IMR-90 (cell line): ENCODE measurements at regions not wholly inside any gene's neighbourhood (a gene's known extent, or its start where the extent isn't known, plus 50 kb on each side); places are given as distances from the start of the nearest gene placed in this dataset.

Experiments used
- ATAC-seq: fragments of 200-7000 bp; cut with Tn5 transposase; 2 replicates; pipeline ENCODE4 v1.9.1; 2020; ENCODE audit warnings: low read depth, mild to moderate bottlenecking, moderate library complexity
- BruUV-seq: library from RNA; stranded (reverse); fragments of 400-500 nt; replicated peaks from 2 replicates; lab custom pipeline; 2021; lab: Mats Ljungman, UMichigan
- CTCF ChIA-PET: fragments of 300-600 bp; formaldehyde crosslinking; extraction: SDS; loops from one replicate; lab custom pipeline; 2021; ENCODE audit warnings: antibody characterized with exemption; lab: Yijun Ruan, JAX
- POLR2A ChIA-PET: fragments of 300-600 bp; sonication (Branson Sonifier 250); formaldehyde crosslinking; loops from one replicate; lab custom pipeline; 2022; ENCODE audit warnings: antibody characterized with exemption; ENCODE audit not compliant: unreplicated experiment; lab: Charles Lee
- DNase-seq: peaks from one replicate; pipeline ENCODE4 v3.0.0; 2013
- H2AFZ ChIP-seq: replicated peaks from 2 replicates; pipeline ENCODE3; 2013; ENCODE audit warnings: low read length, mild to moderate bottlenecking; ENCODE audit not compliant: poor library complexity
- H2AK5ac ChIP-seq: 2 replicates; pipeline ENCODE4 v1.6.1; 2013; ENCODE audit warnings: low read depth, low read length, inconsistent platforms
- H2AK9ac ChIP-seq: replicated peaks from 2 replicates; pipeline ENCODE3; 2013; ENCODE audit warnings: mild to moderate bottlenecking, low read depth, low read length, moderate library complexity; ENCODE audit not compliant: poor library complexity
- H2BK120ac ChIP-seq: 2 replicates; pipeline ENCODE4 v1.6.1; 2013; ENCODE audit warnings: low read depth, low read length, inconsistent platforms
- H2BK15ac ChIP-seq: 3 replicates; pipeline ENCODE4 v1.6.1; 2013; ENCODE audit warnings: low read depth, low read length, inconsistent platforms
- H2BK20ac ChIP-seq: 2 replicates; pipeline ENCODE4 v1.6.1; 2013; ENCODE audit warnings: low read depth, mild to moderate bottlenecking, inconsistent platforms, low read length, moderate library complexity
- H2BK5ac ChIP-seq: 2 replicates; pipeline ENCODE4 v1.6.1; 2013; ENCODE audit warnings: mild to moderate bottlenecking, low read depth, low read length, inconsistent platforms; ENCODE audit not compliant: poor library complexity, severe bottlenecking
- H3K14ac ChIP-seq: replicated peaks from 2 replicates; pipeline ENCODE4 v1.6.1; 2013; ENCODE audit warnings: low read depth, low read length, inconsistent platforms
- H3K18ac ChIP-seq: 2 replicates; pipeline ENCODE4 v1.6.1; 2013; ENCODE audit warnings: low read depth, low read length, control low read depth
- H3K23ac ChIP-seq: 2 replicates; pipeline ENCODE4 v1.6.1; 2013; ENCODE audit warnings: low read depth, low read length, inconsistent platforms
- H3K27ac ChIP-seq: 2 replicates; pipeline ENCODE4 v1.5.1; 2013; ENCODE audit warnings: mild to moderate bottlenecking, control low read depth, low read length; ENCODE audit not compliant: insufficient read depth
- H3K27me3 ChIP-seq: 2 replicates; pipeline ENCODE4 v1.6.1; 2013; ENCODE audit warnings: low read length; ENCODE audit not compliant: control insufficient read depth, insufficient read depth
- H3K36me3 ChIP-seq: 2 replicates; pipeline ENCODE4 v1.6.1; 2013; ENCODE audit warnings: low read length, mixed read lengths; ENCODE audit not compliant: control insufficient read depth, insufficient read depth
- H3K4ac ChIP-seq: 2 replicates; pipeline ENCODE4 v1.6.1; 2013; ENCODE audit warnings: low read depth, low read length, inconsistent platforms
- H3K4me1 ChIP-seq: 2 replicates; pipeline ENCODE4 v1.6.1; 2013; ENCODE audit warnings: low read length, mixed read lengths; ENCODE audit not compliant: control insufficient read depth, insufficient read depth
- H3K4me2 ChIP-seq: 2 replicates; pipeline ENCODE4 v1.6.1; 2013; ENCODE audit warnings: low read depth, mild to moderate bottlenecking, control low read depth, low read length, moderate library complexity
- H3K4me3 ChIP-seq: 2 replicates; pipeline ENCODE4 v1.5.1; 2013; ENCODE audit warnings: low read depth, mild to moderate bottlenecking, control low read depth, low read length, moderate library complexity; ENCODE audit not compliant: insufficient read depth
- H3K56ac ChIP-seq: 2 replicates; pipeline ENCODE4 v1.6.1; 2013; ENCODE audit warnings: low read length, inconsistent platforms; ENCODE audit not compliant: insufficient read depth; ENCODE audit errors: extremely low read depth
- H3K79me1 ChIP-seq, 2 experiments: 2 replicates each; pipeline ENCODE4 v1.6.1; 2013; ENCODE audit warnings: low read length in 2 of 2, inconsistent platforms in 1 of 2, low read depth in 1 of 2
- H3K9ac ChIP-seq: 2 replicates; pipeline ENCODE4 v1.6.1; 2013; ENCODE audit warnings: low read depth, low read length, control low read depth
- H3K9me1 ChIP-seq: 2 replicates; pipeline ENCODE4 v1.6.1; 2013; ENCODE audit warnings: low read length, inconsistent platforms; ENCODE audit not compliant: insufficient read depth
- H3K9me3 ChIP-seq: 2 replicates; pipeline ENCODE4 v1.6.1; 2013; ENCODE audit warnings: low read length; ENCODE audit not compliant: control insufficient read depth, insufficient read depth
- H4K20me1 ChIP-seq: 2 replicates; pipeline ENCODE4 v1.6.1; 2013; ENCODE audit warnings: low read length, inconsistent platforms; ENCODE audit not compliant: insufficient read depth
- H4K5ac ChIP-seq: 2 replicates; pipeline ENCODE4 v1.6.1; 2013; ENCODE audit warnings: mild to moderate bottlenecking, low read depth, low read length, control low read depth
- H4K8ac ChIP-seq, 2 experiments: 2 replicates each; pipeline ENCODE4 v1.6.1; 2013; ENCODE audit warnings: low read depth in 2 of 2, low read length in 2 of 2, control low read depth in 1 of 2, inconsistent platforms in 1 of 2
- H4K91ac ChIP-seq: 2 replicates; pipeline ENCODE4 v1.6.1; 2013; ENCODE audit warnings: low read depth, low read length, inconsistent platforms; ENCODE audit not compliant: insufficient read depth
- POLR2A ChIP-seq: IDR thresholded peaks from 2 replicates; pipeline ENCODE4 v1.6.1; 2012; ENCODE audit warnings: mild to moderate bottlenecking, low read depth, low read length
- RCOR1 ChIP-seq: IDR thresholded peaks from 2 replicates; pipeline ENCODE4 v1.6.1; 2012; ENCODE audit warnings: mild to moderate bottlenecking, low read length, improper control_type of control experiment; ENCODE audit not compliant: insufficient replicate concordance
- WGBS, 2 experiments: methylation state at CpG; one replicate each; pipeline versions ENCODE4 v1.1.5 to v1.1.7; 2013; ENCODE audit warnings: missing lambda C conversion rate in 2 of 2; ENCODE audit not compliant: insufficient read length in 1 of 2; ENCODE audit errors: extremely low coverage in 2 of 2; 5-methylcytosine and 5-hydroxymethylcytosine counted together
- dilution Hi-C: fragments of 300-500 bp; cut with HindIII; formaldehyde crosslinking; loops from one replicate; pipeline ENCODE4 v1.14.3; 2018; ENCODE audit warnings: low sequenced_read_pairs; ENCODE audit not compliant: unreplicated experiment
- in situ Hi-C: fragments of 300-500 bp; cut with MboI; formaldehyde crosslinking; loops from 3 replicates; pipeline ENCODE4 v1.14.3; 2019; ENCODE audit warnings: low sequenced_read_pairs, inconsistent platforms, mixed read lengths
- intact Hi-C: fragments of 100-400 bp; cut with micrococcal nuclease; formaldehyde crosslinking; loops from 2 replicates; pipeline ENCODE4 v1.10.0; 2022

DNA sequence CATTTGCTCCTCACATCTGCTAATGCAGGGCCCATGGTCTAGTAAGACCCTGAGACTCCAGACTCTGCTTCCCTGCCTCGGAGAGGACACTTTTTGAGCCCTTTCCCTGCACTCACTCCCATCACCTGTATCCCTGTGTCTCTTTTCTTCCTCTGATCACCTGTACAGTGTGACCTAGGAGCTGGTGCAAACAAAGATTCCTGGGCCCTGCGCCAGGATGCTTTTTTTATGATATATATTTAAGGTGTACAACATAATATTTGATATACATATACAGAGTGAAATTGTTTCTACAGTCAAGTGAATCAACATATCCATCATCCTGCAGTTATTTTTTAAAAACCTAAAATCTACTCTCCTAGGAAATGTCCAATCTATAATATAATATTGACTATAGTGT is 355.4 kb downstream of the MAFB start:
- TF ChIP-seq POLR2A (no peak), RCOR1 (no peak)
- in situ Hi-C loops (no loop called here), dilution Hi-C loops (no loop called here), intact Hi-C loops (no loop called here)
- Histone ChIP-seq H3K14ac (no peak overlapping the region), H3K9me3 (no peaks in the 10 kb centered on the region), H3K27ac (no peak overlapping the region), H3K18ac (no peak overlapping the region), H3K36me3 (no peaks in the 10 kb centered on the region), H2BK120ac (no peak overlapping the region), H3K56ac (no peak overlapping the region), H3K4me3 (no peak overlapping the region), H2BK5ac (no peak overlapping the region), H2BK15ac (no peak overlapping the region), H3K4ac (no peak overlapping the region), H4K20me1 (no peaks in the 10 kb centered on the region), H3K4me1 (no peaks in the 10 kb centered on the region), H4K8ac (no peak overlapping the region), H3K4me2 (no peak overlapping the region), H2AK9ac (no peak overlapping the region), H4K91ac (no peak overlapping the region), H3K9me1 (no peaks in the 10 kb centered on the region), H2AK5ac (no peak overlapping the region), H3K23ac (no peak overlapping the region), H2AFZ (no peak overlapping the region), H4K5ac (no peak overlapping the region), H2BK20ac (no peak overlapping the region), H3K79me1 (no peaks in the 10 kb centered on the region), H3K9ac (no peak overlapping the region), H3K27me3 (no peaks in the 10 kb centered on the region)
- ChIA-PET POLR2A (no interaction called here), CTCF (no interaction called here)
- WGBS, 2 experiments = 0% methylated on average over 1 of the region's 2 CpGs; no CpG with 5 or more reads in 1 of the 2 experiments
- DNase-seq (no peak), ATAC-seq (no peak)
- BruUV-seq = no TSS peak
